Aorta (tissue), 5 donors: ENCODE measurements at regions not wholly inside any gene's neighbourhood (a gene's known extent, or its start where the extent isn't known, plus 50 kb on each side); places are given as distances from the start of the nearest gene placed in this dataset.

ENCODE experiments used
- ATAC-seq: fragments of 200-7000 bp; cut with Tn5 transposase; one replicate; pipeline ENCODE4 v1.9.1; 2022; ENCODE audit warnings: moderate library complexity; ENCODE audit not compliant: low FRiP score
- DNase-seq, 2 donors: peaks; one replicate each; pipeline ENCODE4 v3.0.0-alpha.2; 2020
- H3K27ac ChIP-seq, 2 donors: one replicate each; pipeline ENCODE4 v1.5.1; 2013; ENCODE audit warnings: low read length in 2 of 2, mild to moderate bottlenecking in 2 of 2, moderate library complexity in 2 of 2, control low read depth in 1 of 2, inconsistent platforms in 1 of 2, low read depth in 1 of 2
- H3K27me3 ChIP-seq, 2 donors: one replicate each; pipeline ENCODE4 v1.6.1; 2013; ENCODE audit warnings: control low read depth in 1 of 2, low read length in 1 of 2, mild to moderate bottlenecking in 1 of 2, moderate library complexity in 1 of 2; ENCODE audit not compliant: insufficient read depth in 2 of 2, control insufficient read depth in 1 of 2
- H3K36me3 ChIP-seq, 2 donors: one replicate each; pipeline ENCODE4 v1.6.1; 2013; ENCODE audit warnings: control low read depth in 1 of 2, low read length in 1 of 2, mild to moderate bottlenecking in 1 of 2; ENCODE audit not compliant: insufficient read depth in 2 of 2, control insufficient read depth in 1 of 2
- H3K4me1 ChIP-seq, 2 donors: one replicate each; pipeline ENCODE4 v1.6.1; 2013; ENCODE audit warnings: low read length in 2 of 2, control low read depth in 1 of 2, mild to moderate bottlenecking in 1 of 2, moderate library complexity in 1 of 2; ENCODE audit not compliant: insufficient read depth in 2 of 2, control insufficient read depth in 1 of 2
- H3K4me3 ChIP-seq, 2 donors: one replicate each; pipeline ENCODE4 v1.5.1; 2013; ENCODE audit warnings: low read length in 2 of 2, control low read depth in 1 of 2, mild to moderate bottlenecking in 1 of 2
- H3K9me3 ChIP-seq: one replicate; pipeline ENCODE4 v1.6.1; 2013; ENCODE audit warnings: mild to moderate bottlenecking, low read length; ENCODE audit not compliant: control insufficient read depth
- WGBS, 2 donors: extraction: QIAGEN DNeasy Blood & Tissue Kit; methylation state at CpG; one replicate each; pipeline ENCODE4 v1.1.7; 2013; 5-methylcytosine and 5-hydroxymethylcytosine counted together
- intact Hi-C, 2 donors: fragments of 100-400 bp; cut with DNase I; formaldehyde crosslinking; loops; one replicate each; pipeline versions ENCODE4 v1.14.2 to v1.15.0; 2022
- donor health status: healthy with polysubstance abuse.
- donor health status: Bipolar disorder and iron deficiency.
- donor health status: DM: no; HTN: no; CAD: no.
- donor health status: DM: no; HTN: no; CAD: no.
- donor health status: DM: yes; HTN: yes; CAD: no.

- H3K27me3 ChIP-seq = no peaks in the 10 kb centered on the region
- H3K4me1 ChIP-seq = no peaks in the 10 kb centered on the region
- H3K36me3 ChIP-seq = no peaks in the 10 kb centered on the region
- DNase-seq (no peak), ATAC-seq (no peak)
- intact Hi-C loops = no loop called here
- no peaks in the 10 kb centered on the region for H3K9me3 ChIP-seq
- WGBS, 2 donors = 57 to 65% methylated on average over 3 of the region's 3 CpGs
- no peak overlapping the region for H3K4me3 ChIP-seq
- H3K27ac ChIP-seq = no peak overlapping the region
Measured at GRCh38 chr16:7849841-7850240, 517.2 kb downstream of the RBFOX1 start.

GRCh38 chr16:7843261-7843660 lies 510.6 kb downstream of the RBFOX1 start:
- DNase-seq (no peak), ATAC-seq (no peak)
- Histone ChIP-seq H3K4me3 (no peak overlapping the region), H3K27me3 (no peaks in the 10 kb centered on the region), H3K4me1 (no peaks in the 10 kb centered on the region), H3K27ac (no peak overlapping the region), H3K36me3 (no peaks in the 10 kb centered on the region), H3K9me3 (no peaks in the 10 kb centered on the region)
- WGBS, 2 donors = 59 to 66% methylated on average over 7 of the region's 7 CpGs
- intact Hi-C loops = no loop called here

GRCh38 chr16:7839568-7839967 lies 506.9 kb downstream of the RBFOX1 start:
- Histone ChIP-seq H3K36me3 (no peaks in the 10 kb centered on the region), H3K9me3 (no peaks in the 10 kb centered on the region), H3K4me3 (no peak overlapping the region), H3K27ac (no peak overlapping the region), H3K4me1 (no peaks in the 10 kb centered on the region), H3K27me3 (no peaks in the 10 kb centered on the region)
- DNase-seq = no peak
- no peak for ATAC-seq
- WGBS, 2 donors = 56 to 57% methylated on average over 4 of the region's 4 CpGs
- intact Hi-C loops = no loop called here

- Histone ChIP-seq H3K4me1 (no peaks in the 10 kb centered on the region), H3K9me3 (no peaks in the 10 kb centered on the region)
Measured at GRCh38 chr16:7834771-7835431, 502.3 kb downstream of the RBFOX1 start.

GRCh38 chr16:7820816-7821215 lies 488.2 kb downstream of the RBFOX1 start:
- Histone ChIP-seq H3K27ac (no peak overlapping the region), H3K9me3 (no peaks in the 10 kb centered on the region), H3K4me3 (no peak overlapping the region), H3K4me1 (no peaks in the 10 kb centered on the region), H3K27me3 (no peaks in the 10 kb centered on the region), H3K36me3 (no peaks in the 10 kb centered on the region)
- WGBS, 2 donors = 53 to 57% methylated on average over 4 of the region's 4 CpGs
- ATAC-seq (no peak), DNase-seq (no peak)
- intact Hi-C loops = no loop called here

More at GRCh38 chr16:7834771-7835431, 502.3 kb downstream of the RBFOX1 start:
- WGBS, 2 donors = 7 to 15% methylated on average over 1 of the region's 1 CpG
- ATAC-seq = no peak
- no peaks in the 10 kb centered on the region for H3K27me3 ChIP-seq
- H3K36me3 ChIP-seq = no peaks in the 10 kb centered on the region
- intact Hi-C loops = no loop called here
- no peak overlapping the region for H3K27ac ChIP-seq
- H3K4me3 ChIP-seq = no peak overlapping the region
- no peak for DNase-seq

GRCh38 chr16:7805686-7806396 lies 473.2 kb downstream of the RBFOX1 start:
- H3K9me3 ChIP-seq = no peaks in the 10 kb centered on the region
- no peaks in the 10 kb centered on the region for H3K4me1 ChIP-seq
- no peak overlapping the region for H3K27ac ChIP-seq
- WGBS, 2 donors = 58 to 67% methylated on average over 8 of the region's 8 CpGs
- no peaks in the 10 kb centered on the region for H3K36me3 ChIP-seq
- DNase-seq = no peak
- H3K4me3 ChIP-seq = no peak overlapping the region
- H3K27me3 ChIP-seq = no peaks in the 10 kb centered on the region
- intact Hi-C loops = no loop called here
- no peak for ATAC-seq

GRCh38 chr16:7804635-7805195 lies 472.1 kb downstream of the RBFOX1 start:
- no peak for DNase-seq
- intact Hi-C loops = no loop called here
- ATAC-seq = no peak
- Histone ChIP-seq H3K9me3 (no peaks in the 10 kb centered on the region), H3K36me3 (no peaks in the 10 kb centered on the region), H3K4me1 (no peaks in the 10 kb centered on the region), H3K4me3 (no peak overlapping the region), H3K27me3 (no peaks in the 10 kb centered on the region), H3K27ac (no peak overlapping the region)
- WGBS, 2 donors = 74 to 76% methylated on average over 10 of the region's 10 CpGs

GRCh38 chr16:7792346-7792745 lies 459.7 kb downstream of the RBFOX1 start:
- no peaks in the 10 kb centered on the region for H3K9me3 ChIP-seq
- ATAC-seq (no peak), DNase-seq (no peak)
- no peak overlapping the region for H3K27ac ChIP-seq
- no peak overlapping the region for H3K4me3 ChIP-seq
- no peaks in the 10 kb centered on the region for H3K27me3 ChIP-seq
- no peaks in the 10 kb centered on the region for H3K36me3 ChIP-seq
- intact Hi-C loops = no loop called here
- H3K4me1 ChIP-seq = no peaks in the 10 kb centered on the region
- WGBS, 2 donors = 73 to 79% methylated on average over 4 of the region's 4 CpGs
